ENCODE measurements at regions not wholly inside any gene's neighbourhood (a gene's known extent, or its start where the extent isn't known, plus 50 kb on each side); places are given as distances from the start of the nearest gene placed in this dataset.
"Not testable (repeated sequence)": the region's sequence is repeated elsewhere in the genome, so short reads cannot be mapped to it uniquely, and the experiment has no call there.

DNA sequence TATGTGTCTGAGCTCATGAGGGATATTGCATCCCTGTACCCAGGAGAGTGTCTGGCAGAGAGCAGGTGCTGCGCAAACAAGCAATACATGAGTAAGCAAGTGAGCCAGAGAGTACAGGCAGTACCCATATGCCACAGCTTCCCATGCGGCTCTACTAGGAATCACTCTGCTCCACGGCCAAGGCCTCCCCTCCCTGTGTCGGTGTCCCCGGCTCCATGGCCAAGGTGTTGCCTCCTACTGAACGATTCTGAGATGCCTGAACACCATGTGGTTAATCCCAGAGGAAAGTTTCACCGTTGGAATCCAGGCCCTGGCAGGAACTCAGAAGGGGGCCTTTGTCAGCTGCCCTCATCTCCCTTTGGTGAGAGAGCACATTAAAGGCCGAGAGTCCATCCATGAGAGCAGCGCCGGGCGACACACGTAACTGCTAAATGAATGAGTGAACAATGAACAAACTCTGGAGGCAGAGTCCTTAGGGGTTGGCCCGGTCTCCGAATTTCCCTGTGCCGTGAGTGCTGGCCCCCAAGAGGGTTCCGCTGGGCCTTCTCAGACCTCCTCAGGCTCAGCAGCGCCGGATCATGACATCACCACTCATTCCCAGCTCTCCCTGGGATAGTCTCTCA, 136.0 kb upstream of the FAM20C start:
- peak; percentile 13 for DNase-seq

DNA sequence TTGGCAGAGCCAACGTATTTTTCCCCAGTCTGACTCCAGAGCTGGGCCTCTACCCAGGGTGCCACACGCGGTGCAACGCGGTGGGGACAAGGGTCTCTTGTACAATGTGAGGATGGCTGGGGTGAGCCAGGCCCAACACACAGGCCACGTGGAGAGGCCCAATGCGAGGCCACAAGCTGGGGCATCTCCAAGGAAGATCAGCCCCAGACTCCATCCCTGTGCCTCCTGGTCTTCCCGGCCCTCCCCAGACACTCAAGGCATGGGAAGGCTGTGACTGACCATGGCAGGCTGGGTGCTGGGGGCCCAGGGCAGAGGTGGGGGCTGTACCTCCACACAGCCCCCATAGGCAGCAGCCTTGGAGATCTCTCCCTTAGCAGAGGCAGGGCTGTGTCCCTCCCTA, 135.3 kb upstream of the FAM20C start:
- no peak for DNase-seq

DNA sequence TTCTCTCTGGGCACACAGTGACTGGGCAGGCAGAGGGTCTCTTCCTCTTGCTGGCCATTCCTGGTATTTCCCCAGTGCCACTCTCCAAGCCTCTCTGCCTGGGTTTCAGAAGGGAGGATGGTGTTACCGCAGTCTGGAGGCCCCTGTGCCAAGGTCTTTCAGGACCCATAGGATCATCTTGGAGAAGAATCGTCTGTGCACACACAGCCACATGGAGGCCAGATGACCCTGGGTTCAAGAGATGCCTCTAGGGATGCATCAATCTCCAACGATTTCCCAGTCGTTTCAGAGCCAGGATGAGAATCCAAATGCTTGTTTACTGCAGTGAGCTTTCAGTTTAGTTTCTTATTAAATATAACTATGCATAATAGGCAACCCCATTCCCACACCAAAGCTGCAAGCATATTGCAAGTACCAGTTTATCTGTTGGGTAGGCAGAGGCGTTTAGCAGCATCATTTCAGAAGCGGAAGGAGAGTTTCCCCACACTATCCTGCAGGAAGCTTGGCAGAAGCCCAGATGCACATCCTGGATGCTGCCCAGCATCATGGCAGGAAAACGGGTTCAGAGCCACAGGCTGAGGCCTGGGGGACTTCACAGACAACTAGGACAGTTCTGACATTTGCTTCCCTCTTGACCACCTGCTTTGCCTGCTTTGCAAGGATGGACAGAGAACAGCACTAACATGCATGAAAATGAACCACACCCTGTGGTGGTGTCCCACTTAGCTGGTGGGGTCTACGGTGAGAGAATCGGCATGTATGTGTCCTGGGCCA, 134.7 kb upstream of the FAM20C start:
- DNase-seq, result no peak

DNA sequence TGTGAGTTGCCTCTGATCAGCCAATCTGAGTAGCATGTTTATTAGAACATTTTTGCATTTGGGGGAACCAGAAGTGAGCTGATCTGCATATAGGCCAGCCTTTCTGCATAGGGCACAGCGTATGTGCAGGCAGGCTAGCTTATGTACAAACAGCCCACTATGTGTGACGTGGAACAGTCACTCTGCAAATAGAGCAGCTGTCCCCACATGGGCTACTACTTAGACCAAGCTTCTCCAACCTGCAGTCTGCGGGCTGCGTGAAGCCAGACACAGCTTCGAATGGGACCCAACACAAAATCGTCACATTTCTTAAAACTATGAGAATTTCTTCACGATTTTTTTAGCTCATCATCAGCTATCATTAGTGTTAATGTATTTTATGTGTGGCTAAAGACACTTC, 134.1 kb upstream of the FAM20C start:
- no peak for DNase-seq

DNA sequence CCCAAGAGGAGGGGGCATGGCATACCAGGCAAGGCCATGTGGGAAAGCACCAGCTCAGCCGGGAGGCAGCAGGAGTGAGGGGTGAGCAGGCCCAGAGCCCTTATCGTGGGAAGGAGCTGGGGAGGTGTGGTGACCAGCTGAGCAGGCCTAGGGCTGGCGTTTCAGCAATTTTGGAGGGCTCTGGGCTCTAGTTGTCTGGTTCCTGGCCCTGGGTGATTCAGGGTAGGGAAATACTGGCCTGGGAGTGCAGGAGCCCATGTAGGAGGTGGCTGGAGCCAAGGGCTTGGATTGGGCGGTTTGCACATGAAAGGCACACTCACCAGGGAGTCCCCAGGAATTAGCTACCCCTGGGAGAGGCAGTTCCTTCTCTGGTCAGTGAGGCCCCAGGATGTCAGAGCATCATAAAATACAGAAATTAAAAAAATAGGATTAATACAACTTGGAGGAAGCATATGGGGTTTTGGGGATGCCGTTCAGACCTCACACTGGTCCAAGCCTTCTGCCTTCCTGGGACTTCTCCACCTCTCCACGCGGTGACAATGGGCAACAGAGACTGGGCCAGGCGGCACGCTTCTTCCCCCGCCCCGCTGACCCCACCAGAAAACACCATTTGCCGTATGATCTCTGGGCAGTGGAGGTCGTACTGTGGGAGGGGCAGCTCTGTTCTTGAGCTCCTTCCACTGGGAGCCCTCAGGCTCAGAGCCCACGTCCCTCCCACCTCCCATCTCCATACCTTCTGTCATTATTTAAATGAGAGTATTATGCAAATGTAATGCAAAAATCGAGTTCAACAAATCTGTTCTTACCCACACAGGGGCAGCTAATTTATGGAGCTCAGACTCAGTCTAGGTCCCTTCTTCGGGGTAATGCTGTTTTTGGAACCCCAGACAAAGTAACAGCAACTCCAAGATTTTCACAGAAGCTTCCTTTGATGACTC, 133.0 kb upstream of the FAM20C start:
- no peak for DNase-seq

DNA sequence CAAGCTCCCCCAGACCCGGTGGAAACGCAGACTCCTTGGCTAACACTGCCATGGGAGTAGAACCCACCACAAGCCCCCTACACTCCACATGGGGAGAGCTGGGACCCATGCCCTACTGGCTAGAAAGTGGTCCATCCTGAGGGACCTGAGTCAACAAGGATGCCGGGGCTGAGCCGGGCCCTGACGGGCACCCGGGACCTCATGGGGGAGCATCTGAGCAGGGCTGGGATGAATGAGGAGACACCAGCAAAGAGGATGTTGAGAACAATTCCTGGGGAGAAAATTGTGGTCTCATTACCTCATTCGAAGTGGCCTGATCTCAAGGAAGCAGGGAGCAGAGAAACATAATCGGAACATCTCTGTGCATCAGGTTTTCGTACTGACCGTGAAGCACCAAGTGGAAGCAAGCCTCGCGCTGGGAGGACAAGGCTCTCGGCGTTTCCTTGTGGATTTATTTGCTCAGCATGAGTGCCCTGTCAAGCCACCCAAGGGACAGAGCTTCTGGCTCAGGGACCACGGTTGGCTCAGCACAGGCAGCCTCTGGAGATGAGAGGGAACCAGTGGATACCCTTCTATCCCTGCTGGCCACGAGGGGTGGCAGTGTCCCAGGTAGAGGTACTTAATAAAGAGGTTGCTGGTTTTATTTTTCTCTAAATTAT, 132.2 kb upstream of the FAM20C start:
- DNase-seq, result no peak

DNA sequence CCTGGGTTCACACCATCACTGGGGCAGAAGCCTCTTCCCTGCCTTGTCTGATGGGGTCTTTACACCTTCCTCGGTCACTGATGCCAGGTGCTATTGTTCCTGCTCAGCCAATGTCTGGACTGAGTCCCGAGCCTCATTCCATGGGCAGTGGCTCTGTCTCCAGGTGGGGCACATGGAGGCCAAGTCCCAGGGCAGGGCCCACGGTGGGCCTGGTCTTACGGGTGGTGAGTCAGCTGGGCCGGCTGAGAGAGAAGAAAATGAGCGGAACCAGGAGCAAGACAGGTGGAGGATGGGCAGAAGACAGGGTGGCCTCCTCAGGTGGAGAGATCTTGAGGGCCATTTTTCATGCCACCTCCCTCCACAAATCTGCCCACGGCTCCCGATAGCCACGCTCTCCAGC, 131.7 kb upstream of the FAM20C start:
- DNase-seq, result no peak

DNA sequence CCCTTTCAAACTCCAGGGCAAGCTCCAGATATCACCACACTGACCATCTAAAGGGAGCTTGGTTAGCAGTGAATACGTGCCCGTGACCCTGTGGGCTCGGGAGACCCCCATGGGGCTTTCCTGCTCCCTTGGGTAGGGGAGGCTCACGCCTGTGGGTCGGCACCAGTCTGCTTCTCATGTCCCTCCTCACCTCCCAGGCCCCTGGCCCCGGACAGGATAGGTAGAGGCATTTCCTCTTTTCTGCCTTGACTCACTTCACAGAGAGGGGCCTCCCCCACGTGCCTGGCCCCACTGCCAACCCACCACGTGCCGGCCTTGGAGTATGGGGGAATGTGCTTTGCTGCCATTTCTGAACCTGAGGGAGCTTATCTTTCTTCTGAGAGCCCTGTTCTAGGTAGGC, 131.3 kb upstream of the FAM20C start:
- DNase-seq, result no peak

DNA sequence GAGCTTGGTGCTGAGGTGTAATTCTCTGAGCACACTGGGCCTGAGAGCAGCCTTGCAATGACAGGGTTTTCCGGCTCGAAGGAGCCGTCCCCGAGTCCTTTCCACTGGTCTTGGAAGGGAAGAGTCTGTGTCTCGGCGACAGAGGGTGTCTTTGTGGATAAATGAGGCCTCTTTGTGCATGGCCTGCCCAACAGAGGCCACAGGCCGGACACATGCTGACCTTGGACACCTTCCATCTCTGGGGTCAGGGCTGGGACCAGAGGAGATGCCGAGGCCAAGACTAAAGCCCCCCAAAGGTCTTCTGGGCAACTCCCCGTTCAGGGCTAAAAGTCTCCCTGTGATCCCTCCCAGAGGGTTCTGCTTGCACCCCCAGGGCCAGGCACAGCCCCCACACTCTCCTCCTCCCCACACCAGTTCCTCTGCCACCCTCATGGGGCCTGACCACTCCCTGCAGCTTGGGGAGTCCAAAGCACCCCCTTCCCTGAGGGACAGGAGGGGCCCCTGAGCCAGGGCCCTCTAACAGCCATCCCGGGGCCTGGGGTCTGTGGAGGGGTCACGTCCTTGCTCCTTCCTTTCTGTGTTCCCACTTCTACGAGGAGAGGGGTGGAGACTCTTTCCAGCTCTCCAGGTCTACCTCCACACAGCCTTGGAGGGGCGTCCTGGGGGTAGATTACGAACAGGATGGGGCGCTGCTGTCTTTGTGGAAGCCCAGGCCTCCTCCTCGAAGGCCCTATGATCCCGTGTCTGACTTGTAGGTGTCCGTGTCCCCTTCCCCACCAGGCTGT, 130.6 kb upstream of the FAM20C start:
- DNase-seq, result no peak

DNA sequence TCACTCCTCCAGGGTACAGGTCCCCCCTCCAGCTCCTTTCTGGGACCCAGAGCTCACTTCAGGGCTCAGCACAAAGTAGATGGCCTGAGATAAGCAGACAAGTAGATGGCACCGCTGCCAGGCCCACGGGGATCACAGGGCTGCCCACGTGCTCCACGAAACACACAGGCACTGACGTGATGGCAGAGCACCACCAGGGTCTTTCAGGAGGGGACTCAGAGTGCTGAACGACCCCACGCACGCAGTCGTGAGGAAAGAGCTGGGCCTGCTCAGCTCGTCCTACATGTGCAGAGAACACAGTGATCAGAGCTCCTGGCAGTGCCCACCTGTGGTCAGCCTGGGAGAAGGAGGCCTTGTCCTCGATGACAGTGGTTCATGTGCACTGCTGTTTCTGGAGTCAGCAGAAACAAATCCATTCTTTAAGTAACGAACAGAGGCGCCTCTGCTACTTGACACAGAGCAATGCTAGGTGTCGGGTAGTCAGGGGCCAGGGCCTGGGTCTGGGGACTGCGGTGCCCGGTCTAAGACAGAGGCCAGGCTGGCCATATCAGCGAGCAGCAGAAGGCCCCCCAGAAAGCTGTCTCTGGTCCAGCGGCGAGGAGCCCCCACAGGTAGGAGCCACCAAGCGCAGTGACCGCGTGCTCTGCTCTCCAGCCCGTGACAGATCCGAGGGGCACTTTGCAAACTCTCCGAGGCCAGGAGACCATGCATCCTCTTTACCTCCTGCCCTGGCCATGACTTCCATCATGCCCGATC, 129.8 kb upstream of the FAM20C start:
- DNase-seq, result no peak

DNA sequence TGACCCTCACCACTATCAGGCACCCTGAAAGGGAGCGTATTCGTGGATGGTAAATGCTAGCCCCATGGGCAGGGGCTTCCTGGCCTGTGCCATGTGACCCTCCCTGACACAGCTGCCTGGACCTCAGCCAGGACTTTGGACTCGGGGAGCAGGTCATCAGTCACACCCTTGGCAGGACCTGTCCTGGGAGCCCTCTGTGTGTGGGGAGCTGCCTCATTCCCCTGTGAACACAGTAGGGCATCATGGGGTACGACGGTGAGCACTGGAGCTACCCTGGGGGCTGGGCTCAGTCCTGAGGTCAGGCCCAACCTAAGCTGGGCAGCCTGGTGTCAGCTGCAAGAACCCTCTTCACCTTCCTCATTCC, 129.3 kb upstream of the FAM20C start:
- DNase-seq, result no peak

DNA sequence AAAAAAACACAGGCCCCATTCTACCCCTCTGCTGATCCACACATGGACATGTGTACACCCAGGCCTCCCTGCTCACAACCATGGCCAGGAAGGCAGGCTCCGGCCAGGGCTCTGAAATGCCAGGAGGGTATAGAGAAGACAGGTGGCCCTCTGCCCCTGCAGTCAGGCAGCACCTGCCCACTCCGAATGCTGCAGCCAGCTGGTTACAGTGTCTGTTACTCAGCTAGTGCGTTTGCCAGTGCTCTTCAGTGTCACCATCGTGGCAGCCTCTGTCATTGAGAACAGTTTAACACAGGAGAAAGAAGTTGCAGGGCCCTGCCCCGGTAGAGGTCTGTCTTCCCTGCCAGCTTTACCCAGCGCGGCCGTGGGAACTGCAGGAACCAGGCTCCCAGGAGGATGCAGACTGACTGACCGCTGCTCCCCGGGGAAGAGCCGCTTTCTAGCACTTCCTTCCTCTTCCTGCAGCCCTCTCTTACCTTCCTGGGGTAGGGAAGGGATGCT, 128.8 kb upstream of the FAM20C start:
- peak; percentile 29 for DNase-seq

DNA sequence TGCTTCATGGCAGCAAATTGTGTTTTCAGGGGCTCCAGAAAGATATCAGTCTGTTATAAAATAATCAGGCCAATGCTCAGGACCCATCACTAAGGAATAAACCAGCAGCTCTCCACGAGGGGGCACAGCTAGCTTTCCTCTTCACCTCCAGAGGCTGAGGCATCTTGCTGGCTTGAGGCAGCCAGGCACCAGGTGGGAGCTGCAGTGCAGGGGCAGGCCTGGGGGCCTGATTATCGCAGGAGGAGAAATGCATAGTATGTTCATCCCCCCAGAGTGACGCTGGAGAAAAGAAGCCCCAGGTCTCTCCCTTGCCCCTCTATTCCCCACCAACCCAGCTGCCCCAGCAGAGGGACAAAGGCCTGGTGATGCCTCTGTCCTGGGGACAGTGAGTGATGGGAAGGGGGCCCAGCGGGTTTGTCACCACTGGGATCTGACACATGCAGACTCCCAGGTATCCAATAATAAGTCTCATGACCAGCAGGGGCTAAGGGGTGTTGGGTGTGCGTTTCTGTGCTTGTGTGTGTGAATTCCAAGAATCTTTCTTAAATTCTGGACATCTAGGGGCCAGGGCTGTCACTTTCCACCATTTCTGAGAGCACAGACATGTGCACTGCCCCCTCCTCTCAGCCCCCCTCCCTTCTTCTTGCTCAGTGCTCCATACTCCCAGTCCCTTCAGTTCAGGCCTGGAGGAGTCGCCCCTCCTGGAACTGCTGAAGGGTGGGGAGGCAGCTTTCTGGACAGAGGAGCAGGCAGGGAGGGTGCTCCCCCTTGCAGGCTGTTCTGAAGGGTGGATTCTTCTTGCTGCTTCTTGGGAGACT, 128.1 kb upstream of the FAM20C start:
- DNase-seq, result peak; percentile 73

DNA sequence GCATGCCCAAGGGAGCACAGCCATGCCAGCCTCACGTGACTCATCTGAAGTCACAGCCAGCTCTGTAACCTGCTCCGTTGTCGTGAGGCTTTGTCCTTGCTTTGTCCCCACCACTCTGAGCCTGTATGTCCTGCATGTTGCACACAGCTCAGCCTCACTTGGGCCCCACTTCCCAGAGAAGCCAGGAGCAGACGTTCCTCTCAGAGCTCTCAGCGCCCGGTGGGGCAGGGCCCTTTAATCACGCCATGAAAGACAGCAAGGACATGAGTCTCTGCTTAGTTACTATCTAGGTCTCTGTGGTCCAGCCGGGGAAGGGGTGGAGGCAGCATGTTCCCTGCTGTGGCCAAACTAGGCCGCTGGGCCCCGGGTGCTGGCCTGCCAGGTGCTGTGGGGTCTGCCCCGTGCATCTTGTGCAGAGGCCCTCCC, 127.4 kb upstream of the FAM20C start:
- no peak for DNase-seq

DNA sequence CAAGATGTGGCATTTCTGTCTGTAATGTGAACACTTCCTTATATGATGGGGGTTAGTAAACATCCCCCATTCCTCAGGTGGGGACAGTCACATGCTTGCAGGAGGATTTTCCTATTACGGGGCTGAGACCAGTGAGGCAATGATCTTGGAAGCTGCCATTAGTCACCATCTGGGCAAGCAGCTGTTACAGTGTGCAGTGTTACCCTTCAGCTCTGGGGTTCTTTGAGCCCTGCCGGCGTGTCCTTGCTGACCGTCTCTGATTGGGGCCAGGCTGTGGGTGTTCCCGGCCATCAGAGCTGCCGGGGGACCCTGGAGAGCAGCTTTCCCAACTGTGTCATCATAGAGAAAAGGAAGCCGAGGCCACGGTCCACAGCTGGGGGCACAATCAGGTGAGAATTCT, 126.8 kb upstream of the FAM20C start:
- peak; percentile 62 for DNase-seq

DNA sequence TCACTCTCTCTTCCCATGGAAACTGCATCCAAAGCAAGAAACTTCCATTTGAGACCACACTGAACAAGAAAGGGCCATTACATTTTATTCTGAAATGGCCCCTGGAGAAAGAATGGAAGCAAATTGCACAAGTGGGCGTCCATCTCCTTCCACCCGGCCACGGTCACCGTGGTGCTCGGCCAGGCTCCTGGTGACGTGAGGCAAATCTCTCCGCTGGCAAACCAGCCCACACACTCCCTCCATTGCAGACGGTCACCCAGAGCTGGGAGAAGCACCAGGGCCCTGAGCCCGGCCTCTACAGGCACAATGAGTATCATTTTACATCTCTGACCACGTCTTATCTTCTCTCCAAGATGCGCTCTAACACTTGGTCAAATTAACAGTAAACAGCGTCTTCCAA, 126.1 kb upstream of the FAM20C start:
- DNase-seq, result no peak

DNA sequence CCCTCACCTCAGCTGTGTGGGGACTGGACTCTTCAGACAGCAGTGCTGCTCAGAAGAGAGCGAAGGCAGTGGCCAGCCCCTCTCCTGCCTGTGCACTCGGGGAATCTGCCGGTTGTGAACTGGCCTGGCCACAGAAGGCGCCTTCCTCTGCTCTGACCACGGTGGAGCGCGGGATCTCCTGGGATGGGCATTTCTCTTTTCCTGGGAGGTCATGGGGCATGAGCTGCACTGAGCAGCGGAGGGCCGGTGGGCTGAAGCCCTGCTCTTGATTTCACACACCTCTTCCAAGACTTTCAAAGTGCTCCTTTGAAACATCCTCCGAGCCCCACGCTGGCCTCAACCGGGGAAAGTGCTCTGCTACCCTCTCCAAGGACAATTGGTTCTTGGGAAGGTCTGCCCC, 125.6 kb upstream of the FAM20C start:
- no peak for DNase-seq

DNA sequence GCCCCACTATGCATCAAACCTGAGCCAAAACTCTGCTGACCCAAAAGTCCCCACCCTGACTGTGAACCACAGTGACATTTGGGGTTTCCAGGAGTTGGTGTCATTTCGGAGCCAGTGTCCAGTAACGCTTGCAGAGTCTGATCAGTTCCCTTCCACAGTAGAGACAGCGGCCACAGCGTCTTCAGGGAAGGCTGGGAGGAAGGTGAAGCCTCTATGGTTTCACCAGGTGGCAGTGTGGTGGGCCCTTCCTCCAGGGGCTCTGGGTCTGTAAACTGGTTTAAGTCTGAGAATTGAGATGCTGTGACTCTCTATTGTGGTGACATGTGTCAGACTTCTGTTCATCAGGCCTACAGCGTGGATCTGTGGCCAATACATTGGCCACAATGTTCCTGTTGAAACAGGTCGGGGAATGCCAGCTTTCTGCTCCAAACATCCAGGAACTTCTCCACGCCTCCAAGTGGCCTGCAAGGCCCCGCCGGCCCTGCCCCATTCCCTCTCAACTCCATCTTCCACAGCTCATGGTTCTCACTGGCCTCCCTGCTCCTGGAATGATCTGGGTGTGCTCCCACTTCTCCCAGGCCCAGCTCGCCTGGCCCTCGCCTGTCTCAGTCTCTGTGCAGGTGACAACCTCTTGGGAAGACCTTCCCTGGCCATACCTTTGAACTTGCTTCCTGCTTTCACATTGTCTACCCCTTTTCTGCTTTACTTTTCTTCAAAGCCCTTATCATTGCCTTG, 124.5 kb upstream of the FAM20C start:
- no peak for DNase-seq

DNA sequence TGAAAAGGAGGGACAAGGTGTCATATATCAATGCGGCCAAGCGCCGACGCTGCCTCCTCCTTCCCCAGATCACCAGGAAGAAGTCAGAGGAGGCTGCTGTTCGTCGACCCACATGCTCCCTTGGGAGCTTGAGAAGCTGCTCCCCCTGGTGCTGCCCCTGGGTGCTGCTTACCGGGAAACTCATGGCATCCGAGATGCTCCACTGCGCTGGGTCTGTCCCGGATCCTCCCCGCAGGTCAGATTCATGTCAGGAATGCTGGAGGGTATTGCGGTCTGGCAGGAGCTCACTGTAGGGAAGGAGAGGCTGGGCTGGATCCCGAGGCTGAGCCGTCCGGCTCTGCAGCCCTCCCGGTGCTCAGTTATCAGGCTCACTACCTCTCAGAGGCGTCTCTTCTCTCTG, 123.7 kb upstream of the FAM20C start:
- no peak for DNase-seq

DNA sequence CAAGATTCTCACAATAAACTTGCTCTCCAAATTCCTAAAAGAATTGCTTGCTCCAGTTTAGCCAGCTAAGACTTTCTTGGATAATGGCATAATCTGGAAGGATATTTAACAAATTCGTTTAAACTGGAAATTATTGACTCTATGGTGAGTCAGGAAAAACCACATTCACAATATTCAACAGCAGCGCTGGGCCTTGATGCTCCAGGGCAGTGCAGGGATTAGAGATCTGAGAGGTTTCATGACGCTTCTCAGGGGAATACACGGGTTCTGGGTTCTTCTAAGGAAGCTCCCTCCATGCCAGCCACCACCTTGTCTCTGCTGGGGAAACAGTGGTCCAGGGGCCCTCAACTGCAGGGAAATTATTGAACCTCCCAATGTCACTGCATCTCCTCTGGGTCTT, 123.3 kb upstream of the FAM20C start:
- not testable (repeated sequence) for DNase-seq

All from NCI-H2171 treated with DMSO at 0.1 percent for 48 hours (cell line).